Activated CD8-positive, alpha-beta memory T cell treated with anti-CD3 and anti-CD28 coated beads, Interleukin-2, amount 50 U/mL, for 24 hours (primary cell): ENCODE measurements at regions not wholly inside any gene's neighbourhood (a gene's known extent, or its start where the extent isn't known, plus 50 kb on each side); places are given as distances from the start of the nearest gene placed in this dataset.

Source experiments
- DNase-seq: peaks from one replicate; pipeline ENCODE4 v3.0.0-alpha.2; 2020; ENCODE audit errors: extremely low read depth

DNA sequence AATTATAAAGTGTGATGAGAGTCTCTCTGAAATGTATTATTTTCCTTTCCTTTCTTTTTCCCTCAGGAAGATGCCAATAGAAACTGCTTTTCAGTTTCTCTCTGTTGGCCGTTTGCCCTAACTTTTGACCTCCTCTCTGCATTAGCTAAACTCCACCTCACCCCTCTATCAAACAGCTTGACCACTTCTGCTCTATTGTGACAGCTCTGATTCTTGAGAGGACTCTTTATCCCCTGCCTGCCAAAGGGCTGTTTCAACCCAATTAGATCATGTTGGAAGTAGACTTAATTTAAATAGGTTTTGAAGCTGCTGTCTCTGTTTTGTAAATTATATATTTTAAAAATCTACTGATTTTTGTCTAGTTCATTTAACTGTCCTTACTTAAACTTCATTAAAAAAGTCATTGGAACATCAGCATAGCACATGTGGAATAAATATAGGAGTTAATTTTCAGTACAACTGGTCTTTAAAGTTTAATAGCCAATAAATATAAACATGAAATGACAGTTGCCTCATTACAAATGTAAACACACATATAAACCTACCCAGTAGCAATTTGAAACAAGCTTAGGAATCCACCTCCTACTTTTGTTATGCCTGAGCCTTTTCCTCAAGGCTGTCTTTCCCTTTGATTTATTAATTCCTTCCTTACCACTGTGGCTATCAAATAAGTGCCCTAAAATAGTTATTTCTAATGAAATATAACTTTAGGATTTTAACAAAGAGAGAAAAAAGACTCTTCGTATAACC is 152.0 kb downstream of the CHRM3 start:
- DNase-seq, result no peak

- no peak for DNase-seq
These were observed 152.7 kb downstream of the CHRM3 start for GRCh38 chr1:239539051-239539450.

GRCh38 chr1:239539812-239540211 is 153.4 kb downstream of the CHRM3 start:
- DNase-seq, result no peak

DNA sequence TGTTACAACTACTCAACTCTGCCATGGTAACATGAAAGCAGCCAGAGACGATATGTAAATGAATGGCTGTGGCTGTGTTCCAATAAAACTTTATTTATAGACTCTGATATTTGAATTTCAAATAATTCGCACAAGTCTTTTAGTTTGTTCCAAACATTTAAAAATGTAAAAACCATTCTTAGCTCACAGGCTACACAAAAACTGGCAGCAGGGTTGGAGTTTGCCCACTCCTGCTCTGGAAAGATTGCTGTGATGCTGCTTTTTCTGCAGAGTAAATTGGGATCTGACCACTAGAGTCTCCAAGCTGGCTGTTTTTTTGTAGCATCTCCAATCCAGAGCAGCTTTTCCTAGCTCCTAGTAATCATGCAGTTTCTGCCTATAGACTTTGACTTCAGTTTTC is 157.5 kb downstream of the CHRM3 start:
- DNase-seq, result no peak

DNA sequence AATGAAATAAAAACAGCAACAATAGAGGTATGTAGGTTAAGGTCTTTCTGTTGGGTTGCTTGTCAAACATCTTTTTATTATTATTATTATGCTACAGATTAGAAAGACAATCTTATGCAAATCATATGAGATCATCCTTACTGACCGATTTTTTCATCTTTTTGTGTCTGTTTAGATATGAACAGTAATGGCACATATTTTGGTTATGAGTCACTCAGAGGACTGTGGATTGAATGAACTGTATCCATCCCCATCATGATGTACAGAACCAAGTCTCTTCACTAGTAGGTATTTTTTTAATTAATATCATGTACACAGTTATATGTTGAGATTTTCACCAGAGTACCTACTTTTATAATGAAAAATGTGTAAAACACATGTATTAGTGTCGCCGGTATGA is 159.1 kb downstream of the CHRM3 start:
- DNase-seq, result no peak

GRCh38 chr1:239547987-239548386 is 161.6 kb downstream of the CHRM3 start:
- no peak for DNase-seq

GRCh38 chr1:239550178-239550577 is 163.8 kb downstream of the CHRM3 start:
- DNase-seq, result no peak

DNA sequence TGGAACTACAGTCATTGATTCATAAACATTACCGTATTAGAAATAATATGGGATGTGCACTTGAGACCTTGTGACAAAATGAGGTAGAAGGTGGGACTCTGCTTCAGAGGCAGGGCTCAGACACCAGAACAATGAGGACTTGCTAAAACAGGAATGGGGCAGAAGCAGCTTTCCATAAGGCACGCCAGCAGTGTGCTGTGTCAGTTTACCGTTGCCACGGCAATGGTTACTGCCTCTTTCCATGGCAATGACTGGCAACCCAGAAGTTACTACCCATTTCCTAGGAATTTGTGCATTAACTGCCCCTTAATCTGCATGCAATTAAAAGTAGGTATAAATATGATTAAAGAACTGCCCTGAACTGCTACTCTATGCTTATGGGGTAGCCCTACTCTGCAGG is 169.0 kb downstream of the CHRM3 start:
- DNase-seq, result no peak

DNA sequence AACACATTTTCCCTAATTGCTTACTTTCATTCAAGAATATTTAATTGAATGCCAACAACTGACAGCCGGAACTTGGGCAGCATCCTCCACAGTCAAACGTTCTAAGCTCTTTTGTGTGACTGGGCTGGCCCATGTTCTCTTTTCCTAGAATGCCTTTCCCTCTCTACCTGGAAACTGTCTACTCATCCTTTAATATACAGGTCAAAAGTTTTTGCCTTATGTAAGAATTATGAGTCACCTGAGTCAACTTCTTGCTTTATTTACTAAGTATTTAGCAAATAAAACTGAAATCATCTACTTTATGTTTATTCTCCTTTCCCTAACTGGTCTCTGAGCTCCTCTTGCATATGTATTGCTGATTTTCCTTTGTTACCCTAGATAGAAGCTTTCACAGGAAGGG is 172.2 kb downstream of the CHRM3 start:
- no peak for DNase-seq

DNA sequence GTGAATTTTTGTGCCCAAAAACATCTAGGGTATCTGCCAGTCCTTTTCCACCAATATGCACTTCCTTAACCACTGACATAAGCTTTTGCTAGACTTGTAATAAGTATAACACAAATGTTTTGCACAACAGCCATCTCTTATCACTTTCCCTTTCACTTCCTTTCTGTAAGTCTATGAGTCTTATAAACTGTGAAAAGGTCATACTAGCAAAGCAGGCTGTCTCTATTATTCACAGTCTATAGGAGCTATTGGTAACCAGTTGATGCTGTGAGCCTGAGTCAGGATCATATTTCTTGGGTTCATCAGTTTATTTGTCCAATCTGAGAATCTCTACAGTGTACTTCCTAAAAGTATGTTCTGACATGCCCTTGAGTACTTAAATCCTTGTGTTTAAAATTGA is 172.6 kb downstream of the CHRM3 start:
- DNase-seq, result no peak

GRCh38 chr1:239560921-239561320 is 174.6 kb downstream of the CHRM3 start:
- no peak for DNase-seq

DNA sequence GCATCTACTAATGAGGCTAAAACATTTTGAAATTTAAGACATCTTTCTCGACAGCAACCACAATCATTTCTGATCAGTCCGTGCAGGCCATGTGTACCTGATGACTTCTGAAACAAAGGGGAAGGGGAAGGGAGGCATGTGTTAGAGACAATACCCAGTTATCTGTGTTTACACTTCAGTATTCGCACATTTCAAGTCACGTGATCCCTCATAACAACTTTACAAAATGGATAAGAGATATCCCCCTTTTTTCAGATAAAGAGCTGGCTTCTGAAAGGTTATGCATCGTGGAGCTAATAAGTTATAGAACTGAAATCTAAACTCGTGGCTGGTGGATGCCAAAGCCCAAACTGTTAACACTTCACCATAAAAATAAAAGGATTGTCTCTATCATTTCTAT is 175.7 kb downstream of the CHRM3 start:
- no peak for DNase-seq

DNA sequence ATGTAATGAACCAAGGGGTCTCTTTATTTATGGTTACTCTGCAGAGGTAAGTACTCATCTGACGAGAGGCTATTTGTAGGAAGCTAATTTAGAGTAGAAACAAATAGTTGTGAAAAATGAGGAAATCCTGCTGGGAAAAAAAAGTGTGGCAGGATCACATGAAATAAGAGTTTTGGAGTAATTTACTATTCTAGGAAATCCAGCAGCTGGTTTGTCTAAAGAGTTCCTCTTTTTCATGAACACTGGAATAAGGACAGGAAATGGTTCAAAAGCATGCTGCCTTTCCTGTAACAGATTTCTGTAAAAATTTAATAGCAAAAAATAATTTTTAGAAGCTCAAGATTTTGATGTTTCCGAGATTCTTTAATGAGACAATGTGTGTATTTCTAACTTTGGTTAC is 177.3 kb downstream of the CHRM3 start:
- no peak for DNase-seq

GRCh38 chr1:239566074-239566473 is 179.7 kb downstream of the CHRM3 start:
- no peak for DNase-seq

GRCh38 chr1:239570878-239571277 is 184.5 kb downstream of the CHRM3 start:
- DNase-seq, result no peak

- DNase-seq, result no peak
These were observed 185.8 kb downstream of the CHRM3 start for GRCh38 chr1:239572183-239572582.

GRCh38 chr1:239574112-239574511 is 187.7 kb downstream of the CHRM3 start:
- no peak for DNase-seq

GRCh38 chr1:239575113-239575512 is 188.7 kb downstream of the CHRM3 start:
- no peak for DNase-seq

DNA sequence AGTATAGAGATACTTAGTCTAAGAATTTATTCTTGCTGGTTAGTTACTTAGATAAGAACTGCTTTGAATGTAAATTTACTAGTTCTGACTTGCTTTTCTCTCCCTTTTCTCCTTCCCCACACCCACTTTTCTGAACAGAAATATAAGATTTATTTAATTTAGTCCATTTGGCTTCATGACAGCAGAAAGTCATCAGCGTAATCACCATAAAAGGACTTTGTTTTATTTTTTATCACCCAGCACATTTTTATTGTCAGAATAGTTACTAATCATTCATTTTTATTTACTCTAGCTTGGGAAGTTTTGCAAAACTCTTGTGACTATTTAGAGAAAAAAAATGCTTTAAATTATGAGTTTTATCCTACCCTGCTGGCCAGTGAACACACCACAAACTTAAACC is 197.2 kb downstream of the CHRM3 start:
- no peak for DNase-seq

GRCh38 chr1:239586128-239586527 is 199.8 kb downstream of the CHRM3 start:
- DNase-seq, result no peak

DNA sequence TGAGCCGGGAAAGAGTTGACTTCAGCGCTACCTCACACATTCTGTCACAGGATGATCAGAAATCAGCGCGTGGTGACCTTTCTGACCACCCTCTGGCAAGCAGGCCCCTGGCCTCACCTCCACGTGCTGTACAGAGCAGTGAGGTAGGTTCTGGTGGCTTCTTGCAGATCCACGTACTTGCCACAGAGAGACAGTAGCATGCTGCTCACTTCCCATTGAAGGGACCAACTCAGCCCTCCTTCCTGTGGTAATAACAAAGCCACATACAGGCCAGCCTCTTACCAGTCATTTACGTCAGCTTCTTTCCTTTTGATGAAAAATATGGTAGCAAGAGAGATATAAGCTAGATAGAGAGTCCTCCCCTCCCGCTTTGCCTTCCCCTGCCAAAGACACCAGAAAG is 200.7 kb downstream of the CHRM3 start:
- no peak for DNase-seq

DNA sequence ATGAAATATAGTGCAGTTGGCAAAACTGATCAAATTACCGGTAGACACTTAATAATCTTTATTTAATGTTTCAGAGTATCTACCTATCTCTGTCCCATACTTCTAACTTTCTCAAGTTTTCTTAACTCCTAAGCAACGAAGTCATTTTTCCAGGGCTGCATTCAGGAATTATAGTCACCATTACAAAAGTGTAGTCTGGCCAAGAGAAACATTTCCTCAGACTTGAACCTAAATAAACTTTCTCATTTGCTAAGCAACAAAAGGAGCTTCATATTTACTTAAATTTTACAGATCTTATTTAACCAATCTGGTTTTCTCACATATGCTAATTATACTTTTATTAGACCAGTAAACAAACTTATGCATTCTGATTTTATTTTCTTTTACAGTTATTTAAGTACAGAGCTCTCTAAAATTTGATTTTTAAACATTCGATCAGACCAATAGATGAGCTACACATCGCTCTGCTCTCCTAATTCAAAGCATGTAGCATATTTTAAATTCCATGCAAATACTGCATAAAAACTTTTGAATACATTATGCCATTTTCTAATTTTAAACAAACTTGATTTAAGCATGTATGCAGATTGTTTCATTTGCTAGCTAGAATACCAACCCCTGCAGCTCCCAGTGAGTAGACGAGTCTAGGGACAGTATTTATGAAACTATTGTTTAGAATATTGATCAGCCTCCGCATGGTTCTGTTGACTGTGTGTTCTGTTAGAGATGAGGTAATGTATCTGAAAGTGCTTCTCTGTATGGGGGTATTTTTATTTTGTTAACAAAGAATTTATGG is 201.4 kb downstream of the CHRM3 start:
- no peak for DNase-seq

- DNase-seq, result no peak
These were observed 204.2 kb downstream of the CHRM3 start for GRCh38 chr1:239590556-239590955.
